Neural progenitor cell (in vitro differentiated cells): ENCODE measurements at regions not wholly inside any gene's neighbourhood (a gene's known extent, or its start where the extent isn't known, plus 50 kb on each side); places are given as distances from the start of the nearest gene placed in this dataset.

Source experiments
- DNase-seq: peaks from one replicate; pipeline ENCODE4 v3.0.0-alpha.2; 2016; ENCODE audit warnings: low spot score
- H2AFZ ChIP-seq: fragments of 200-600 bp; sonication (generic); replicated peaks from 2 replicates; pipeline ENCODE4 v1.6.1; 2016; ENCODE audit warnings: antibody characterized with exemption
- H3F3A ChIP-seq: fragments of 200-600 bp; sonication (generic); 2 replicates; pipeline ENCODE4 v1.6.1; 2016; ENCODE audit warnings: antibody characterized with exemption, low read depth
- H3K27ac ChIP-seq: fragments of 200-600 bp; sonication (generic); 2 replicates; pipeline ENCODE4 v1.5.1; 2016; ENCODE audit warnings: mild to moderate bottlenecking
- H3K27me3 ChIP-seq: fragments of 200-600 bp; sonication (generic); 2 replicates; pipeline ENCODE4 v1.6.1; 2016; ENCODE audit warnings: mild to moderate bottlenecking, moderate library complexity
- H3K36me3 ChIP-seq: fragments of 200-600 bp; sonication (generic); 2 replicates; pipeline ENCODE4 v1.5.1; 2016
- H3K4me1 ChIP-seq: fragments of 200-600 bp; sonication (generic); 2 replicates; pipeline ENCODE4 v1.6.1; 2016; ENCODE audit warnings: mixed run types
- H3K4me2 ChIP-seq: fragments of 200-600 bp; sonication (generic); 2 replicates; pipeline ENCODE4 v1.6.1; 2016
- H3K4me3 ChIP-seq: fragments of 200-600 bp; sonication (generic); 2 replicates; pipeline ENCODE4 v1.5.1; 2016
- H3K79me2 ChIP-seq: fragments of 200-600 bp; sonication (generic); 2 replicates; pipeline ENCODE4 v1.6.1; 2016; ENCODE audit warnings: low read depth
- H3K9ac ChIP-seq: fragments of 200-600 bp; sonication (generic); 2 replicates; pipeline ENCODE4 v1.6.1; 2016
- H3K9me3 ChIP-seq: fragments of 200-600 bp; sonication (generic); 2 replicates; pipeline ENCODE4 v1.5.1; 2016; ENCODE audit warnings: low read depth
- H4K20me1 ChIP-seq: fragments of 200-600 bp; sonication (generic); 2 replicates; pipeline ENCODE4 v1.6.1; 2016; ENCODE audit warnings: low read depth
- H3K27ac Mint-ChIP-seq: 3 replicates; pipeline ENCODE4 v1.8.0; 2021; ENCODE audit warnings: mixed read lengths
- H3K27me3 Mint-ChIP-seq: 2 replicates; pipeline ENCODE4 v1.8.0; 2022; ENCODE audit warnings: low read depth, mild to moderate bottlenecking, inconsistent platforms, moderate library complexity, mixed read lengths; ENCODE audit not compliant: insufficient read depth
- H3K36me3 Mint-ChIP-seq: 3 replicates; pipeline ENCODE4 v1.8.0; 2021; ENCODE audit warnings: mixed read lengths
- H3K4me1 Mint-ChIP-seq: 3 replicates; pipeline ENCODE4 v1.8.0; 2021; ENCODE audit warnings: mixed read lengths
- H3K4me3 Mint-ChIP-seq: 3 replicates; pipeline ENCODE4 v1.8.0; 2021; ENCODE audit warnings: mild to moderate bottlenecking, moderate library complexity, mixed read lengths
- H3K9me3 Mint-ChIP-seq: 3 replicates; pipeline ENCODE4 v1.8.0; 2020; ENCODE audit warnings: mixed read lengths
- CTCF ChIP-seq: fragments of 200-600 bp; sonication (generic); IDR thresholded peaks from 2 replicates; pipeline ENCODE4 v1.5.1; 2017; ENCODE audit warnings: antibody characterized with exemption, mild to moderate bottlenecking
- EZH2 ChIP-seq: fragments of 200-600 bp; sonication (generic); IDR thresholded peaks from 2 replicates; pipeline ENCODE4 v1.6.1; 2017; ENCODE audit warnings: antibody characterized with exemption, mild to moderate bottlenecking, moderate library complexity
- EZH2phosphoT487 ChIP-seq: fragments of 200-600 bp; sonication (generic); IDR thresholded peaks from 2 replicates; pipeline ENCODE4 v1.6.1; 2017; ENCODE audit warnings: antibody characterized with exemption

- Histone ChIP-seq H3K27me3 (no peaks in the 10 kb centered on the region), H3K36me3 (no peaks in the 10 kb centered on the region), H3K27ac (no peak overlapping the region), H2AFZ (no peak overlapping the region), H3K79me2 (no peaks in the 10 kb centered on the region), H3F3A (no peaks in the 10 kb centered on the region), H3K4me2 (no peak overlapping the region), H3K4me3 (no peak overlapping the region), H3K4me1 (no peaks in the 10 kb centered on the region), H3K9me3 (no peaks in the 10 kb centered on the region), H3K9ac (no peak overlapping the region), H4K20me1 (no peaks in the 10 kb centered on the region)
- Mint-ChIP-seq H3K4me3 (no peak overlapping the region), H3K27me3 (no peaks in the 10 kb centered on the region), H3K27ac (peak overlapping the region; percentile 53), H3K36me3 (no peaks in the 10 kb centered on the region), H3K4me1 (no peaks in the 10 kb centered on the region), H3K9me3 (peaks cover 2% of the 10 kb centered on the region)
- peak; percentile 69 for TF ChIP-seq CTCF
- no peak for TF ChIP-seq EZH2
- DNase-seq, result peak; percentile 68
Measured at GRCh38 chr5:90135779-90136378, 273.7 kb downstream of the CETN3 start.

- H3K36me3 Mint-ChIP-seq, result no peaks in the 10 kb centered on the region
- H3K4me1 Mint-ChIP-seq, result no peaks in the 10 kb centered on the region
- Histone ChIP-seq H3K79me2 (no peaks in the 10 kb centered on the region), H3K9me3 (no peaks in the 10 kb centered on the region), H3K9ac (no peak overlapping the region), H3K27ac (no peak overlapping the region), H3K36me3 (no peaks in the 10 kb centered on the region), H3K4me2 (no peak overlapping the region), H4K20me1 (no peaks in the 10 kb centered on the region), H3K4me1 (no peaks in the 10 kb centered on the region), H3F3A (no peaks in the 10 kb centered on the region), H2AFZ (no peak overlapping the region), H3K27me3 (no peaks in the 10 kb centered on the region), H3K4me3 (no peak overlapping the region)
- no peak for DNase-seq
- H3K27me3 Mint-ChIP-seq, result no peaks in the 10 kb centered on the region
- peaks cover under 1% of the 10 kb centered on the region for H3K9me3 Mint-ChIP-seq
- H3K4me3 Mint-ChIP-seq, result no peak overlapping the region
- no peak overlapping the region for H3K27ac Mint-ChIP-seq
- TF ChIP-seq CTCF (no peak), EZH2 (no peak), EZH2phosphoT487 (no peak)
Measured at GRCh38 chr5:90134892-90135291, 274.7 kb downstream of the CETN3 start.

- no peaks in the 10 kb centered on the region for H3K9me3 Mint-ChIP-seq
- no peak overlapping the region for H3K27ac ChIP-seq
- no peaks in the 10 kb centered on the region for H4K20me1 ChIP-seq
- no peaks in the 10 kb centered on the region for H3K27me3 ChIP-seq
- no peak for DNase-seq
- H3K4me3 Mint-ChIP-seq, result no peak overlapping the region
- no peak overlapping the region for H3K4me3 ChIP-seq
- H3F3A ChIP-seq, result no peaks in the 10 kb centered on the region
- no peaks in the 10 kb centered on the region for H3K4me1 Mint-ChIP-seq
- H3K4me1 ChIP-seq, result no peaks in the 10 kb centered on the region
- TF ChIP-seq EZH2phosphoT487, result no peak
- no peak for TF ChIP-seq EZH2
- no peak for TF ChIP-seq CTCF
- H3K9ac ChIP-seq, result no peak overlapping the region
- H3K36me3 ChIP-seq, result no peaks in the 10 kb centered on the region
- H3K27me3 Mint-ChIP-seq, result no peaks in the 10 kb centered on the region
- no peak overlapping the region for H3K4me2 ChIP-seq
- no peak overlapping the region for H3K27ac Mint-ChIP-seq
- no peaks in the 10 kb centered on the region for H3K79me2 ChIP-seq
- H3K36me3 Mint-ChIP-seq, result no peaks in the 10 kb centered on the region
- no peak overlapping the region for H2AFZ ChIP-seq
- no peaks in the 10 kb centered on the region for H3K9me3 ChIP-seq
Measured at GRCh38 chr5:90134381-90134780, 275.2 kb downstream of the CETN3 start.
